H9 (cell line): ENCODE measurements at regions not wholly inside any gene's neighbourhood (a gene's known extent, or its start where the extent isn't known, plus 50 kb on each side); places are given as distances from the start of the nearest gene placed in this dataset.

ENCODE experiments used
- DNase-seq: peaks from one replicate; pipeline ENCODE4 v3.0.0-alpha.2; 2017
- H2AFZ ChIP-seq: one replicate; pipeline ENCODE4 v1.6.1; 2013; ENCODE audit warnings: mild to moderate bottlenecking, low read length, control low read depth, moderate library complexity
- H2AK5ac ChIP-seq: 2 replicates; pipeline ENCODE4 v1.6.1; 2013; ENCODE audit warnings: low read length, control low read depth, mixed read lengths; ENCODE audit not compliant: insufficient read length
- H2BK120ac ChIP-seq: one replicate; pipeline ENCODE4 v1.6.1; 2013; ENCODE audit warnings: low read depth, mild to moderate bottlenecking, low read length, control low read depth, inconsistent platforms; ENCODE audit not compliant: poor library complexity, severe bottlenecking
- H2BK12ac ChIP-seq: 2 replicates; pipeline ENCODE4 v1.6.1; 2013; ENCODE audit warnings: low read length, control low read depth, mixed read lengths, low read depth; ENCODE audit not compliant: insufficient read length
- H2BK15ac ChIP-seq: 2 replicates; pipeline ENCODE4 v1.6.1; 2013; ENCODE audit warnings: low read depth, low read length, control low read depth
- H2BK20ac ChIP-seq: one replicate; pipeline ENCODE4 v1.6.1; 2013; ENCODE audit warnings: low read depth, mild to moderate bottlenecking, low read length, control low read depth, inconsistent platforms; ENCODE audit not compliant: poor library complexity, severe bottlenecking
- H2BK5ac ChIP-seq: 2 replicates; pipeline ENCODE4 v1.6.1; 2013; ENCODE audit warnings: low read length, control low read depth, mixed read lengths; ENCODE audit not compliant: insufficient read length
- H3K14ac ChIP-seq: 2 replicates; pipeline ENCODE4 v1.6.1; 2013; ENCODE audit warnings: low read length, control low read depth; ENCODE audit not compliant: insufficient read depth
- H3K18ac ChIP-seq: 2 replicates; pipeline ENCODE4 v1.6.1; 2013; ENCODE audit warnings: low read depth, mild to moderate bottlenecking, mixed read lengths, low read length, control low read depth; ENCODE audit not compliant: insufficient read length
- H3K23ac ChIP-seq: 2 replicates; pipeline ENCODE4 v1.6.1; 2013; ENCODE audit warnings: low read length, control low read depth, mixed read lengths, low read depth; ENCODE audit not compliant: insufficient read length
- H3K23me2 ChIP-seq: 2 replicates; pipeline ENCODE4 v1.6.1; 2013; ENCODE audit warnings: low read depth, mild to moderate bottlenecking, mixed read lengths, low read length, control low read depth; ENCODE audit not compliant: insufficient read length, poor library complexity, severe bottlenecking
- H3K27ac ChIP-seq: 2 replicates; pipeline ENCODE4 v1.5.1; 2013; ENCODE audit warnings: low read length, control low read depth, mixed read lengths, low read depth; ENCODE audit not compliant: insufficient read length
- H3K27me3 ChIP-seq: 2 replicates; pipeline ENCODE4 v1.6.1; 2013; ENCODE audit warnings: low read length, control low read depth, inconsistent platforms; ENCODE audit not compliant: insufficient read depth
- H3K4ac ChIP-seq: 2 replicates; pipeline ENCODE4 v1.6.1; 2013; ENCODE audit warnings: low read depth, mild to moderate bottlenecking, control low read depth, inconsistent platforms, low read length, moderate library complexity
- H3K4me1 ChIP-seq: 2 replicates; pipeline ENCODE4 v1.6.1; 2013; ENCODE audit warnings: low read length, control low read depth, inconsistent platforms; ENCODE audit not compliant: insufficient read depth
- H3K4me2 ChIP-seq: 2 replicates; pipeline ENCODE4 v1.6.1; 2013; ENCODE audit warnings: low read length, control low read depth, mixed read lengths; ENCODE audit not compliant: insufficient read length, insufficient read depth
- H3K56ac ChIP-seq: 2 replicates; pipeline ENCODE4 v1.6.1; 2013; ENCODE audit warnings: low read depth, mild to moderate bottlenecking, mixed read lengths, low read length, control low read depth; ENCODE audit not compliant: insufficient read length
- H3K79me1 ChIP-seq: 2 replicates; pipeline ENCODE4 v1.6.1; 2013; ENCODE audit warnings: low read depth, mild to moderate bottlenecking, moderate library complexity, low read length, control low read depth, inconsistent platforms; ENCODE audit not compliant: insufficient read depth, poor library complexity, severe bottlenecking
- H3K79me2 ChIP-seq: 2 replicates; pipeline ENCODE4 v1.6.1; 2013; ENCODE audit warnings: low read length, control low read depth, inconsistent platforms; ENCODE audit not compliant: insufficient read depth
- H3K9ac ChIP-seq: 2 replicates; pipeline ENCODE4 v1.6.1; 2013; ENCODE audit warnings: low read length, control low read depth, mixed read lengths; ENCODE audit not compliant: insufficient read length; ENCODE audit errors: extremely low read depth
- H3K9me3 ChIP-seq: one replicate; pipeline ENCODE4 v1.6.1; 2013; ENCODE audit warnings: low read depth, low read length, inconsistent platforms; ENCODE audit not compliant: control insufficient read depth
- H3T11ph ChIP-seq: one replicate; pipeline ENCODE4 v1.6.1; 2013; ENCODE audit warnings: mild to moderate bottlenecking, low read length, control low read depth, inconsistent platforms
- H4K20me1 ChIP-seq: one replicate; pipeline ENCODE4 v1.6.1; 2013; ENCODE audit not compliant: control insufficient read depth, insufficient read length, insufficient read depth
- H4K5ac ChIP-seq: 2 replicates; pipeline ENCODE4 v1.6.1; 2013; ENCODE audit warnings: low read depth, mild to moderate bottlenecking, mixed read lengths, low read length, control low read depth; ENCODE audit not compliant: insufficient read length
- H4K8ac ChIP-seq: replicated peaks from 2 replicates; pipeline ENCODE4 v1.6.1; 2013; ENCODE audit warnings: low read length, control low read depth, mixed read lengths, low read depth; ENCODE audit not compliant: insufficient read length
- H4K91ac ChIP-seq: 2 replicates; pipeline ENCODE4 v1.6.1; 2013; ENCODE audit warnings: low read depth, mild to moderate bottlenecking, moderate library complexity, mixed read lengths, low read length, control low read depth; ENCODE audit not compliant: insufficient read length
- H3K27ac Mint-ChIP-seq, 3 experiments: 2 replicates in 2 of 3; 3 replicates in 1 of 3; pipeline ENCODE4 v1.8.0; 2020 to 2021; ENCODE audit warnings: mixed read lengths in 3 of 3, mild to moderate bottlenecking in 1 of 3, moderate library complexity in 1 of 3
- H3K27me3 Mint-ChIP-seq: 2 replicates; pipeline ENCODE4 v1.8.0; 2021; ENCODE audit warnings: low read depth, mild to moderate bottlenecking, moderate library complexity, mixed read lengths
- H3K36me3 Mint-ChIP-seq, 3 experiments: 2 replicates in 2 of 3; 3 replicates in 1 of 3; pipeline ENCODE4 v1.8.0; 2020 to 2021; ENCODE audit warnings: low read depth in 3 of 3, mixed read lengths in 3 of 3; ENCODE audit not compliant: insufficient read depth in 1 of 3
- H3K4me1 Mint-ChIP-seq, 2 experiments: 2 replicates each; pipeline ENCODE4 v1.8.0; 2020; ENCODE audit warnings: mixed read lengths in 2 of 2
- H3K4me3 Mint-ChIP-seq, 2 experiments: 2 replicates in 1 of 2; 3 replicates in 1 of 2; pipeline ENCODE4 v1.8.0; 2020 to 2021; ENCODE audit warnings: mild to moderate bottlenecking in 2 of 2, mixed read lengths in 2 of 2, moderate library complexity in 1 of 2
- H3K9me3 Mint-ChIP-seq, 2 experiments: 2 replicates in 1 of 2; 3 replicates in 1 of 2; pipeline ENCODE4 v1.8.0; 2020; ENCODE audit warnings: mild to moderate bottlenecking in 2 of 2, mixed read lengths in 2 of 2, moderate library complexity in 1 of 2
- WGBS: extraction: QIAGEN DNeasy Blood & Tissue Kit; methylation state at CpG from one replicate; pipeline ENCODE4 v1.1.7; 2013; ENCODE audit warnings: missing lambda C conversion rate, low lambda C conversion rate, mixed read lengths; ENCODE audit not compliant: insufficient read length; ENCODE audit errors: extremely low coverage; 5-methylcytosine and 5-hydroxymethylcytosine counted together
- TF ChIP-seq, protein P1 (sequence below): fragments of 200-600 bp; sonication (generic); conservative IDR thresholded peaks from 3 replicates; pipeline ENCODE4 v1.8.0; 2021; ENCODE audit warnings: antibody characterized with exemption, mild to moderate bottlenecking

DNA sequence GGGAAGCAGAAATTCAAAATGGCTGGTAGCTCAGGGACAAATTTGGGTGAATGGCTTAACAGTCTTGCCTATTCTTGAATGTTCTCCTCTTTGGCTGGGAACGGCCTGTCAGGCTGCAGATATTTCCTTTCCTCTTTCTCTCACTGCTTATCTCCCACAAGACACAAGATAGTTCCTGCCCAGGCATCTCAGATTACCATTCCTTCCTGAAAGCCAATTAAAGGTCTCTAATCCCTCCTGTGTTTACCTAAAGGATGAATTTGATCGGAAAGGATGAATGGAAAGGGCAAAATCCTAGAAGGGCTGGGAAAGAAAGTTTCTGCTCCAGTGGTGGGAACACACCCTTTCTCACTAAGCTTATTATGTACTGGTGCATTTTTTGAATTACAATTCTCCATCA lies 95.9 kb upstream of the JAG1 start:
- Histone ChIP-seq H2BK12ac (no peak overlapping the region), H3K23me2 (no peaks in the 10 kb centered on the region), H3K9ac (no peak overlapping the region), H3K23ac (no peak overlapping the region), H3K18ac (no peak overlapping the region), H2BK5ac (no peak overlapping the region), H2BK20ac (no peak overlapping the region), H3K4ac (no peak overlapping the region), H3K4me2 (no peak overlapping the region), H4K91ac (no peak overlapping the region), H3K27me3 (no peaks in the 10 kb centered on the region), H3K56ac (no peak overlapping the region), H4K8ac (no peak overlapping the region), H4K5ac (no peak overlapping the region), H3K79me1 (no peaks in the 10 kb centered on the region), H3K14ac (no peak overlapping the region), H4K20me1 (no peaks in the 10 kb centered on the region), H3K9me3 (no peaks in the 10 kb centered on the region), H2BK120ac (no peak overlapping the region), H2BK15ac (no peak overlapping the region), H3K4me1 (peaks cover 6% of the 10 kb centered on the region), H3K27ac (no peak overlapping the region), H2AFZ (no peak overlapping the region), H3T11ph (no peak overlapping the region), H3K79me2 (no peaks in the 10 kb centered on the region), H2AK5ac (no peak overlapping the region)
- TF ChIP-seq, protein P1, sequence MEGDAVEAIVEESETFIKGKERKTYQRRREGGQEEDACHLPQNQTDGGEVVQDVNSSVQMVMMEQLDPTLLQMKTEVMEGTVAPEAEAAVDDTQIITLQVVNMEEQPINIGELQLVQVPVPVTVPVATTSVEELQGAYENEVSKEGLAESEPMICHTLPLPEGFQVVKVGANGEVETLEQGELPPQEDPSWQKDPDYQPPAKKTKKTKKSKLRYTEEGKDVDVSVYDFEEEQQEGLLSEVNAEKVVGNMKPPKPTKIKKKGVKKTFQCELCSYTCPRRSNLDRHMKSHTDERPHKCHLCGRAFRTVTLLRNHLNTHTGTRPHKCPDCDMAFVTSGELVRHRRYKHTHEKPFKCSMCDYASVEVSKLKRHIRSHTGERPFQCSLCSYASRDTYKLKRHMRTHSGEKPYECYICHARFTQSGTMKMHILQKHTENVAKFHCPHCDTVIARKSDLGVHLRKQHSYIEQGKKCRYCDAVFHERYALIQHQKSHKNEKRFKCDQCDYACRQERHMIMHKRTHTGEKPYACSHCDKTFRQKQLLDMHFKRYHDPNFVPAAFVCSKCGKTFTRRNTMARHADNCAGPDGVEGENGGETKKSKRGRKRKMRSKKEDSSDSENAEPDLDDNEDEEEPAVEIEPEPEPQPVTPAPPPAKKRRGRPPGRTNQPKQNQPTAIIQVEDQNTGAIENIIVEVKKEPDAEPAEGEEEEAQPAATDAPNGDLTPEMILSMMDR = no peak
- H3K36me3 Mint-ChIP-seq = no peaks in the 10 kb centered on the region
- peaks cover 27 to 45% of the 10 kb centered on the region in 2 experiments for H3K4me1 Mint-ChIP-seq
- no peak overlapping the region for H3K4me3 Mint-ChIP-seq
- peaks cover 9% of the 10 kb centered on the region for H3K27me3 Mint-ChIP-seq
- no CpG with 5 or more reads among the region's 2 CpGs for WGBS
- H3K9me3 Mint-ChIP-seq = no peaks in the 10 kb centered on the region
- H3K27ac Mint-ChIP-seq = no peak overlapping the region
- DNase-seq = no peak
